CD4-positive, alpha-beta T cell treated with Interleukin-6 for 4 hours (primary cell): ENCODE measurements at regions not wholly inside any gene's neighbourhood (a gene's known extent, or its start where the extent isn't known, plus 50 kb on each side); places are given as distances from the start of the nearest gene placed in this dataset.
"Not testable (repeated sequence)": the region's sequence is repeated elsewhere in the genome, so short reads cannot be mapped to it uniquely, and the experiment has no call there.

Source experiments
- DNase-seq: peaks from one replicate; pipeline ENCODE4 v3.0.0-alpha.2; 2020; ENCODE audit warnings: mixed read lengths

DNA sequence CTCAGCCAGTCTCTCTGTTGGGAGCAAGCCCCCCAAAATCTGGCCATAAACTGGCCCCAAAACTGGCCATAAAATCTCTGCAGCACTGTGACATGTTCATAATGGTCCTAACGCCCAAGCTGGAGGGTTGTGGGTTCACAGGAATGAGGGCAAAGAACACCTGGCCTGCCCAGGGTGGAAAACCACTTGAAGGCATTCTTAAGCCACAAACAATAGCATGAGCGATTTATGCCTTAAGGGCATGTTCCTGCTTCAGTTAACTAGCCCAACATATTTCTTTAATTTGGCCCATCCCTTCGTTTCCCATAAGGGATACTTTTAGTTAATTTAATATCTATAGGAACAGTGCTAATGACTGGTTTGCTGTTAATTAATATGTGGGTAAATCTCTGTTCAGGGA is 205.8 kb downstream of the ALG10 start:
- DNase-seq = not testable (repeated sequence)

DNA sequence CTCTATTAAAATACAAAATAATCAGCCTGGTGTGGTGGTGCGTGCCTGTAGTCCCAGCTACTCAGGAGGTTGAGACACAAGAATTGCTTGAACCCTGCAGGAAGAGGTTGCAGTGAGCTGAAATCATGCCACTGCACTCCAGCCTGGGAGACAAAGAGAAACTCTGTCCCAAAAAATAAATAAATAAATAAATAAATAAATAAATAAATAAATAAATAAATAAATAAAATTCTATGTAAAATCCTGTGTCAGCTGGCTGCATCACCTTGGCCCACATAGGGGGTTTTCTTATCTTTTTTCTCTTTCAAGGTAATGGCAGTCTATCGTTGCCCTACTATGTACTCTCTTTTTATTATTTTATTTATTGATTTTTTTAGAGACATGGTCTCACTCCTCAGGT is 206.7 kb downstream of the ALG10 start:
- DNase-seq = not testable (repeated sequence)

DNA sequence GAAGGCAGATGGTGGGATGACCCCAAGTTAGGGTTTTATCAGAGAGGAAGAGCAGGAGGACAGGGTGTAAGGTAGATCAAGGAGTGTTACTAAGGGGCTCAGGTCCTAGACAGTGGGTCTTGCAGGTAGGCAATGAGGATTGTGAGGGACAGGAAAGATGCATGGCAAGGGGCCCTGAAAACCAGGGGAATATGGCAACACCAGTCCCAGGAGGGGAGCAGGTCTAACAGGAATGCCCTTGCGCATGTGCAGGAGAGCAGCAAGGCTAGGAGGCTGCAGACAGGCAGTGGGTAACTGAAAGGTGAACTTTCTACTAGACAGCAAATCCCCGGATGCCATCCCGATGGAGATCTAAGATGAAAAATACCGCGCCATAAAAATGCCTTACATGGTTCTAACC is 211.3 kb downstream of the ALG10 start:
- DNase-seq = no peak

DNA sequence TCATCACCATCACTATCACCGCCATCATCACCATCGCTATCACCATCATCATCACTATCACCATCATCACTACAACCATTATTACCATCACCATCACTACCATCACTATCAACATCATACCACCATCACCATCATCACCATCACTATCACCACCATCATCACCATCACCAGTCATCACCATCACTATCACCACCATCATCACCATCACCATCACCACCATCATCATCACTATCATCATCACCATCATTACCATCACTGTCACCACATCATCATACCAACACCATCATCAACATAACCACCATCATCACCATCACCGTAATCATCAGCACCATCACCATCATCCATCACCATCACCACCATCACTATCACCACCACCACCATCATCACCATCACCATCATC is 213.8 kb downstream of the ALG10 start:
- no peak for DNase-seq

DNA sequence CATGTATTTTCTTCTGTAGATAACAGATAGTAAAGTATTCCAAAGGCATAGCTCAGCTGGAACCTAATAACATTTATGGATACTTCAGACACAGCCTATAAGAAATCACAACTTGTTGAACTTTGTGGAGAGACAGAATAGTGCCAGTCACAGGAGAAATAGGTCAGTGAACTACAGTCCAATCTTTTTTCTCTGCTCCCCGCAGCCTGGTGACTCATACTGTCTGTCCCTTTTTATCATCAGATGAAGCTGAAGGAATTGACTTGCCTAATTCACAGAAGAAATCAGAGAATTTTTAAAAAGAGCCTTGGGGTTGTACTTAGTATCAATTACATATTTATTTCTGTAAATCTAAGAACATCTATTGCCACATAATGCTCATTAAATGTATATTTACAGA is 222.3 kb downstream of the ALG10 start:
- no peak for DNase-seq

DNA sequence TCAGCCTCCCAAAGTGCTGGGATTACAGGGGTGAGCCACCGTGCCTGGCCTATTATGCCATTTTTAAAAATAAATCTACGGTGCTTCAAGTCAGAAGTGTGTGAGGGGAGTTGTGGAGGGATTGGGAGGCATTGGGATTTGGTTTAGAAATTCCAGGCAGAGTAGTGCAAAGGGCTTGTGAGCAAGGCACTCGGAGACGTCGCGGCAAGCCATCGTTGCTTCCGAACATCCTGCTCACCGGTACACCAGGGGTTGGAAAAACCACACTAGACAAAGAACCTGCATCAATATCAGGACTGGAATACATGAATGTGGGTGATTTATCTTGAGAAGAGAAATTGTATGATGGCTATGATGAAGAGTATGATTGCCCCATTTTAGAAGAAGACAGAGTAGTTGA is 227.0 kb downstream of the ALG10 start:
- no peak for DNase-seq

DNA sequence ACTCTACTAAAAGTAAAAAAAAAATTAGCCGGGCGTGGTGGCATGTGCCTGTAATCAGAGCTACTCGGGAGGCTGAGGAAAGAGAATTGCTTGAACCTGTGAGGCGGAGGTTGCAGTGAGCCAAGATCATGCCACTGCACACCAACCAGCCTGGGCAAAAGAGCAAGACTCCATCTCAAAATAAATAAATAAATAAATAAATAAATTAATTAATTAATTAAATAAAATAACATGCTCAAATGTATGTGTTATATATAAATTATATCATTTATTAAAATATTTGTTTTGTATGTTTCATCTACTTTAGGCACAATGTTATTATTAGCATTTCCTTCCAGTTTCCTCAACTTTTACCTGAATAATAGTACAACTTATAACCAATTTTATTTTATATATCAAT is 229.6 kb downstream of the ALG10 start:
- DNase-seq = not testable (repeated sequence)

DNA sequence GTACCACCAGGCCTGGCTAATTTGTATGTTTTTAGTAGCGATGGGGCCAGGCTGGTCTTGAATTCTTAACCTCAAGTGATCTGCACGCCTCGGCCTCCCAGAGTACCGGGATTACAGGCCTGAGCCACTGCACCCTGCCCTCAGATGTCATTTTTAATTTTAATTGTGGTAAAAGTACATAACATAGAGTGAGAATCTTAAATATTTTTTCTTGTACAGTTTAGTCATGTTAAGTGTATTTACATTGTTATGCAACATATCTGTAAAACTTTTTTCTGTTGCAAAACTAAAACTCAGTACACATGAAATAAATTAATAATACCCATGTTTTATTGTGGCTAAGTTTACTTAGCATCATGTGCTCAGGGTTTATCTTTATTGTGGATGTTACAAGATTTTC is 231.4 kb downstream of the ALG10 start:
- DNase-seq = no peak

DNA sequence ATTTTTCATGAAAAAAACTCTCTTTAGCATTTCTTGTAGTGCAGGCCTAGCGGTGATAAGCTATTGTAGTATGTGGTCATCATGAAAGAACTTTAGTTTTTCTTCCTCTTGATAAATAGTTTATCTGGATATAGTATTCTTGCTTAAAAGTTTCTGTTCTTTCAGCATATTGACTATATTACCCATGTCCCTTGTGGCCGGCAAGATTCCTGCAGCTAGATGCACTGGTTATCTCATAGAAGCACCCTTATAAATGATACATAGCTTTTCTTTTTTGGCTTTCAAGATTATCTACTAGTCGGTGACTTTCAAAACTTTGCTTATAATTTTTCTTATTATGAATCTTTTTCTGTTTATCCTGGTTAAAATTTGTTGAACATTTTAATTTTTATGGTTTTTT is 234.8 kb downstream of the ALG10 start:
- DNase-seq = no peak

DNA sequence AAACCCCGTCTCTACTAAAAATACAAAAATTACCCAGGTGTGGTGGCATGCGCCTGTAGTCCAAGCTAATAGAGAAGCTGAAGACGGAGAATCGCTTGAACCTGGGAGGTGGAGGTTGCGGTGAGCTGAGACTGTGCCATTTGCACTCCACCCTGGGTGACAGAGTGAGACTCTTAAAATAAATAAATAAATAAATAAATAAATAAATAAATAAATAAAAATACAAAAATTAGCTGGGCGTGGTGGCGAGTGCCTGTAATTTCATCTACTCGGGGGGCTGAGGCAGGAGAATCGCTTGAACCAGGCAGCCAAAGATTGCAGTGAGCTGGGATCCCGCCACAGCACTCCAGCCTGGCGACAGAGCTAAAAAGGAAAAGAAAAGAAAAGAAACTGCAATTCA is 239.8 kb downstream of the ALG10 start:
- not testable (repeated sequence) for DNase-seq

DNA sequence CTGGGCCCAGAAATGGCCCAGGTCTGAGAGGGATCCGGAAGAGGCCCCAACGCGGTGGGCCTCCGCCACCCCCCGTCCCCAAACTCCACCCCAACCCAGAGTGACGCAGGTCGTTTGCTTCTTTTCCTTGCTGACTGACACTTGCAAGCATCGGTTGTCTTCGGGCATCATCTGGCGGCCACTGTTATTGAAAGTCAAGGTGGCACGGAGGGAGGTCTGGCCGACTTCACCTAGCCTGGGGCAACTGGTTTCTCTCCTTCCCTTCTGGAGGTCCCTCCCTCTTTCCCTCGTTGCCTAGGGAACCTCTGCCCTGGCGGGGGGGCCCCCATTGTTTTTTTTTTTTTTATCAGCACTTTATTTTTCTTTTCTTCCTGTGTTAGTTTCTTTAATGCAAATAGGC is 241.8 kb downstream of the ALG10 start:
- no peak for DNase-seq

DNA sequence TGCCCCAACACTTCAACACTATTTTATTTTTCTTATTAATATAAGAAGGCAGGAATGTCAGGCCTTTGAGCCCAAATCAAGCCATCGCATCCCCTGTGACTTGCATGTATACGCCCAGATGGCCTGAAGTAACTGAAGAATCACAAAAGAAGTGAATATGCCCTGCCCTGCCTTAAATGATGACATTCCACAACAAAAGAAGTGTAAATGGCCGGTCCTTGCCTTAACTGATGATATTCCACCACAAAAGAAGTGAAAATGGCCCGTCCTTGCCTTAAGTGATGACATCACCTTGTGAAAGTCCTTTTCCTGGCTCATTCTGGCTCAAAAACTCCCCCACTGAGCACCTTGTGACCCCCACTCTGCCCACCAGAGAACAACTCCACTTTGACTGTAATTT is 251.4 kb downstream of the ALG10 start:
- not testable (repeated sequence) for DNase-seq

DNA sequence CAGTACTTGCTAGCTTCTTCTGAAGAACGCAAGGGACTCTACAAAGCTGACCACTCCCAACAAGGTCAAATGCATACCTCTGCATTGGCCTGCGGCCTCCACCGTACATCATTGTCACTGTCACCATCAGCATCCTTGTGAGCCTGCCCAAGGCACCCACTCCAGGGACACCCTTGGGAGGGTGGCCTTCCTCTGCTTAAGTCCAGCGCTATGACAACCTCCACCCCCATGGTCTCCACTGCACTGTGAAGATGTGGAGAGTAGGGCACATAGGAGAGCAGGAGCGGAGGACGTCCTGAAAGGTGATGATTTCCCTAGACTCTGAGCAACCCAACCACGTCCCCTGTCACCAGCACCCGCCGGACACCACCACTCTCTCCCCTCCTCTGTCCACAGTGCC is 252.8 kb downstream of the ALG10 start:
- DNase-seq = no peak

DNA sequence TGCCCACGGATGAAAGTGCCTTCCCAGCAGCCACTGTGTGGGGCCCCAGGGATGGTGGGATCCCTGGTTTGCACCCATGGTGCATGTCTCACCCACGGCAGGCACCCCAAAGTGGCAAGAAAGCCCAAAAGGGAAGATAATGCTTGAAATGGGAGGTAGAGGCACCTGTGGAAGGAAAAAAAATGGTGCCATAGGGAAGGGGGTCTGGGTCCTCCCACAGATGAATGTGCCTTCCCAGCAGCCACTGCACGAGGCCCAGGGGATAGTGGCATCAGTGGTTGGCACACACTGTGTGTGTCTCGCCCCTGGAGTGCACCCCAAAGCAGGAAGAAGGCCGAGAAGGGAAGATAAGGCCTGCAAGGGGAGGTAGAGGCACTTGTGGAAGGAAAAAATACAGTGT is 264.2 kb downstream of the ALG10 start:
- DNase-seq = no peak

DNA sequence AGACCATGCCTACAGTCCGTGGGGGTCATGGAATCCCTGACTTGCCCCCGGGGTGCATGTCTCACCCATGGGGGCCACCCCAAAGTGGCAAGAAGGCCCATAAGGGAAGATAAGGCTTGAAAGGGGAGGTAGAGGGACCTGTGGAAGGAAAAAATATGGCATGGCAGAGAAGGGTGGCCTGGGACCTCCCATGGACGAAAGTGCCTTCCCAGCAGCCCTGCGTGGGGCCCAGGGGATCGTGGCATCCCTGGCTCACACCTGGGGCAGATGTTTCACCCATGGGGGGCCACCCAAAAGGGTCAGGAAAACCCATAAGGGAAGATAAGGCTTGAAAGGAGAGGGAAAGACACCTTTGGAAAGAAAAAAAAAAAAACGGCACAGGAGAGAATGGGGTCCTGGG is 264.6 kb downstream of the ALG10 start:
- DNase-seq = no peak

DNA sequence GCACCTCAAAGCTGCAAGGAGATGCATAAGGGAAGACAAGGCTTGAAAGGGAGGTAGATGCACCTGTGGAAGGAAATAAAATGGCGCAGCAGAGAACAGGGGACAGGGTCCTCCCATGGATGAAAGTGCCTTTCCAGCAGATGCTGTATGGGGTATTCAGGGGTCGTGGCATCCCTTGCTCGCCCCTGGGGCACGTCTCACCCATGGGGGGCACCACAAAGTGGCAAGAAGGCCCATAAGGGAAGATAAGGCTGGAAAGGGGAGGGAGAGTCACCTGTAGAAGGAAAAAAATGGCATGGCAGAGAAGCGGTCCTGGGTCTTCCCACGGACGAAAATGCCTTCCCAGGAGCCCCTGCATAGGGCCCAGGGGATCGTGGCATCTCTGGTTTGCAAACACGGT is 265.1 kb downstream of the ALG10 start:
- DNase-seq = no peak

DNA sequence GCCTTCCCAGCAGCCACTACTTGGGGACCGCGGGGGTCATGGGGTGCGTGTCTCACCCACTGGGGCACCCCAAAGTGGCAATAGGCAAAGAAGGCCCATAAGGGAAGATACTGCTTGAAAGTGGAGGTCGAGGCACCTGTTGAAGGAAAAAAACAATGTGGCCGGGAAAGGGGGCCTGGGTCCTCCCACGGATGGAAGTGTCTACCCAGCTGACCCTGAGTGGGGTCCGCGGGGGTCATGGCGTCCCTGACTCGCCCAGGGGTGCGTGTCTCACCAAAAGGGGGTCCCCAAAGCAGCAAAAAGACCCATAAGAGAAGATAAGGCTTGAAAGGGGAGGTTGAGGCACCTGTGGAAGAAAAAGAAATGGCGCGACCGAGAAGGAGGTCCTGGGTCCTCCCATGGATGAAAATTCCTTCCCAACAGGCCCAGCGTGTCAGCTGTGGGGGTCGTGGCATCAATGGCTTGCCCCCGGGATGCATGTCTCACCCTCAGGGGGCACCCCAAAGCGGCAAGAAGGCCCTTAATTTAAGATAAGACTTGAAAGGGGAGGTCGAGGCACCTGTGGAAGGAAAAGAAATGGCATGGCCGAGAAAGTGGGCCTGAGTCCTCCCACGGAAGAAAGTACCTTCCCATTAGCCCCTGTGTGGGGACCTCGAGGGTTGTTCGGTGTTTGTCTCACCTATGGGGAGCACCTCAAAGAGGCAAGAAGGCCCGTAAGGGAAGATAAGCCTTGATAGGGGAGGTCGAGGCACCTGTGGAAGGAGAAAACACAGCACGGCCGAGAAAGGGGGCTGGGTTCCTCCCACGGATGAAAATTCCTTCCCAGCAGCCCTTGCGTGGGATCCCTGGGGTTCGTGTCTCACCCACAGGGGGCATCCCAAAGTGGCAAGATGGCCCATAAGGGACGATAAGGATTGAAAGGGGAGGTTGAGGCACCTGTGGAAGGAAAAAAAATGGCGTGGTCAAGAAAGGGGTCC is 266.0 kb downstream of the ALG10 start:
- no peak for DNase-seq

DNA sequence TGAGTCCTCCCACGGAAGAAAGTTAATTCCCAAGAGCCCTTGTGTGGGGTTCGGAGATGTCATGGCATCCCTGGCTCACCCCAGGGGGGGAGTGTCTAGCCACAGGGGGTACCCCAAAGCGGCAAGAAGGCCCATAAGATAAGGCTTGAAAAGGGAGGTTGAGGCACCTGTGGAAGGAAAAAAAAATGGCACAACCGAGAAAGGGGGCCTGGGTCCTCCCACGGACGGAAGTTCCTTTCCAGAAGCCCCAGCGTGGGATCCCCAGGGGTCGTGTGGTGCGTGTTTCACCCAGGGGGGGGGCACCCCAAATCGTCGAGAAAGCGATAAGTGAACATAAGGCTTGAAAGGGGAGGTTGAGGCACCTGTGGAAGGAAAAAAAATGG is 266.7 kb downstream of the ALG10 start:
- DNase-seq = no peak

DNA sequence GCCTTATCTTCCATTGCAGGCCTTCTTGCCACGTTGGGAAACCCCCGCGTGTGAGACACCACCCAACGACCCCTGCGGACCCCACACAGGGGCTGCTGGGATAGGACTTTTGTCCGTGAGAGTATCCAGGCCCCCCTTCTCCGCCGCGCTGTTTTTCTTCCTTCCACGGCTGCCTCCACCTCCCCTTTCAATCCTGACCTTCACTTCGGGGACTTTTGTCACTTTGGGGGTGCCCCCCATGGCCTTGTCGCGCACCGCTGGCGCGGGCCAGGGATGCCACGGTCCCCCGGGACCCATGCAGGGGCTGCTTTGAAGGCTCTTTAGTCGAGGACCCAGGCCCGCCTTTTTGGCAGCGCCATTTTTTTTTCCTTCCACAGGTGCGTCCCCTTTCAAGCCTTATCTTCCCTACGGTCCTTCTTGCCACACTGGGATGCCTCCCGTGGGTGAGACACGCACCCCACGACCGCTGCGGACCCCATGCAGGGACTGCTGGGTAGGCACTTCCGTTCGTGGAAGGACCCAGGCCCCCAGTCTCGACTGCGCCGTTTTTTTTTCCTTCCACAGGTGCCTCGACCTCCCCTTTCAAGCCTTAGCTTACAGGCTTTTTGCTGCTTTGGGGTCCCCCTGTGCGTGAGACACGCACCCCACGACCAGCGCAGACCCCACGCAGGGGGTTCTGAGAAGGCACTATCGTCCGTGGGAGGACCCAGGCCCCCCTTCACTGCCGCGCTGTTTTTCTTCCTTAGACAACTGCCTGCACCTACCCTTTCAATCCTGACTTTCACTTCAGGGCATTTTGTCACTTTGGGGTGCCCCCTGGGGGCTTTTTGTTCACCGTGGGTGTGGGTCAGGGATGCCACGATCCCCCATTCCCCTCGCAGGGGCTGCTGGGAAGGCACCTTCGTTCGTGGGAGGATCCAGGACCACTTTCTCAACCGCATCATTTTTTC is 267.4 kb downstream of the ALG10 start:
- DNase-seq = no peak

DNA sequence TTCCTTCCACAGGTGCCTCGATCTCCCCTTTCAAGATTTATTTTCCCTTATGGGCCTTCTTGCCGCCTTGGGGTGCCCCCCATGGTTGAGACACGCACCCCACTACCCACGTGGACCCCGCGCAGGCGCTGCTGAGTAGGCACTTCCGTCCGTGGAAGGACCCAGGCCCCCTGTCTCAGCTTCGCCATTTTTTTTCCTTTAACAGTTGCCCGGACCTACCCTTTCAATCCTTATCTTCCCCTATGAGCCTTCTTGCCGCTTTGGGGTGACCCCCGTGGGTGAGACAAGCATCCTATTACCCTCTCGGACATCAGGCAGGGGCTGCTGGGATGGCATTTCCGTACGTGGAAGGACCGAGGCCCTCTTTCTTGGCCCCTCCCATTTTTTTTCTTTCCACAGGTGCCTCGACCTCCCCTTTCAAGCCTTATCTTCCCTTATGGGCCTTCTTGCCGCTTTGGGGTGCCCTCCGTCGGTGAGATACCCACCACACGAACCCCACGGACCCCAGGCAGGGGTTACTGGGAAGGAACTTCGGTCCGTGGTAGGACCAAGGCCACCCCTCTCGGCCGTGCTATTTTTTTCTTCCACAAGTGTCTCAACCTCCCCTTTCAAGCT is 268.2 kb downstream of the ALG10 start:
- DNase-seq = no peak

DNA sequence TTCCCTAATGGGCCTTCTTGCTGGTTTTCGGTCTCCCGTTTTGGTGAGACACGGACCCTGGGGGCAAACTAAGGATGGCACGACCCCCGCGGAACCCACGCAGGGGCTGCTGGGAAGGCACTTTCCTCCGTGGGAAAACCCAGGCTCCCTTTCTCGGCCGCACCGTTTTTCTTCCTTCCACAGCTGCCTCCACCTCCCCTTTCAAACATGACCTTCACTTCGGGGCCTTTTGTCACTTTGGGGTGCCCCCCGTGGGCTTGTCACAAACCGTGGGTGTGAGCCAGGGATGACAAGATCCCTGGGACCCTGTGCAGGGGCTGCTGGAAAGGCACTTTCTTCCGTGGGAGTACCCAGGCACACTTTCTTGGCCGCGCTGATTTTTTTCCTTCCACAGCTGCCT is 268.7 kb downstream of the ALG10 start:
- DNase-seq = no peak

DNA sequence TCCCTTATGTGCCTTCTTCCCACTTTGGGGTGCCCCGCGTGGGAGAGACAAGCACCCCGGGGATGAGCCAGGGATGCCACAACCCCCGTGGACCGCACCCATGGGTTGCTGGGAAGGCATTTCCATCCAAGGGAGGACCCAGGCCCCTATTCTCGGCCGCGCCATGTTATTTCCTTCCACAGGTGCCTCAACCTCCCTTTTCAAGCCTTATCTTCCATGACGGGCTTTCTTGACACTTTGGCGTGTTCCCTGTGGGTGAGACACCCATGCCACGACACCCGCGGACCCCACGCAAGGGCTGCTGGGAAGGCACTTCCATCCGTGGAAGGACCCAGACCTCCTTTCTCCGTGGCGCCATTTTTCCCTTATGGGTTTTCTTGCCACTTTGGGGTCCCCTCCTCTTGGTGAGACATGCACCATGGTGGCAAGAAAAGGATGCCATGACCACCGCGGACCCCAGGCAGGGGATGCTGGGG is 269.2 kb downstream of the ALG10 start:
- no peak for DNase-seq
